ENCODE measurements at regions not wholly inside any gene's neighbourhood (a gene's known extent, or its start where the extent isn't known, plus 50 kb on each side); places are given as distances from the start of the nearest gene placed in this dataset.

- TF ChIP-seq HDAC2 (IDR thresholded peaks at IDR 0.05; ENCODE audit: borderline replicate concordance in 1 of 2, low read depth in 2 of 2, low read length in 2 of 2) (0 out of 4 replicates have a peak, but pooled peaks have one; percentile 9 to 16), KDM1A (IDR thresholded peaks at IDR 0.05; ENCODE audit: borderline replicate concordance, low read length) (peak; percentile 48; the same call in 1 of the 2 replicates)
These were observed 395.7 kb downstream of the MN1 start (continued) for GRCh38 chr22:27405672-27406388.

Data from H1 (cell line).